ENCODE measurements at regions not wholly inside any gene's neighbourhood (a gene's known extent, or its start where the extent isn't known, plus 50 kb on each side); places are given as distances from the start of the nearest gene placed in this dataset.
A peak's percentile ranks its signal among the peaks of the same experiment; 100 is the strongest.

GRCh38 chr1:208587110-208587509 lies 342.9 kb upstream of the PLXNA2 start:
- Histone ChIP-seq H3K9ac (ENCODE audit: low read length) (no peak overlapping the region), H2BK12ac (ENCODE audit: low read length) (peak overlapping the region; percentile 33), H3K4me2 (ENCODE audit: low read length) (no peak overlapping the region), H3K79me2 (ENCODE audit: control insufficient read depth, insufficient read depth, low read length, poor library complexity) (no peaks in the 10 kb centered on the region), H2BK5ac (ENCODE audit: low read depth, low read length, poor library complexity) (no peak overlapping the region), H3K23ac (ENCODE audit: low read length) (no peak overlapping the region), H3K9me3 (ENCODE audit: insufficient read depth, low read depth, low read length) (no peaks in the 10 kb centered on the region), H2AK5ac (ENCODE audit: low read length) (no peak overlapping the region), H3K18ac (ENCODE audit: low read length) (no peak overlapping the region), H3K36me3 (ENCODE audit: control insufficient read depth in 1 of 2, insufficient read depth in 2 of 2, low read length in 2 of 2) (no peaks in the 10 kb centered on the region), H3K4ac (ENCODE audit: low read depth, low read length) (no peak overlapping the region), H3K27ac (ENCODE audit: low read depth, low read length) (no peak overlapping the region), H3K14ac (ENCODE audit: low read length) (no peak overlapping the region), H2AFZ (ENCODE audit: insufficient read depth, low read length, poor library complexity) (no peak overlapping the region), H4K12ac (ENCODE audit: low read depth, low read length) (no peak overlapping the region), H3K4me3 (ENCODE audit: low read depth, low read length) (no peak overlapping the region), H4K8ac (ENCODE audit: low read depth, low read length) (no peak overlapping the region), H3K27me3 (ENCODE audit: insufficient read depth, low read length) (no peaks in the 10 kb centered on the region), H4K91ac (ENCODE audit: low read depth, low read length) (no peak overlapping the region), H3K79me1 (ENCODE audit: low read length) (no peaks in the 10 kb centered on the region), H3K4me1 (ENCODE audit: control insufficient read depth in 1 of 2, insufficient read depth in 2 of 2, low read length in 2 of 2) (peaks cover 0 to 2% of the 10 kb centered on the region in 2 experiments), H2BK120ac (ENCODE audit: insufficient read depth, low read length, poor library complexity) (no peak overlapping the region)
- WGBS (ENCODE audit: extremely low coverage, insufficient coverage, insufficient read length) = no CpG with 5 or more reads among the region's 2 CpGs
- DNase-seq = no peak

- H3K23ac ChIP-seq (ENCODE audit: low read length) = no peak overlapping the region
- H2BK120ac ChIP-seq (ENCODE audit: insufficient read depth, low read length, poor library complexity) = no peak overlapping the region
- no peak overlapping the region for H4K91ac ChIP-seq (ENCODE audit: low read depth, low read length)
- no peak overlapping the region for H3K4me2 ChIP-seq (ENCODE audit: low read length)
- no peak overlapping the region for H3K27ac ChIP-seq (ENCODE audit: low read depth, low read length)
- no peak overlapping the region for H4K8ac ChIP-seq (ENCODE audit: low read depth, low read length)
- H2BK5ac ChIP-seq (ENCODE audit: low read depth, low read length, poor library complexity) = no peak overlapping the region
- no peaks in the 10 kb centered on the region for H3K36me3 ChIP-seq (ENCODE audit: control insufficient read depth in 1 of 2, insufficient read depth in 2 of 2, low read length in 2 of 2)
- H2AK5ac ChIP-seq (ENCODE audit: low read length) = no peak overlapping the region
- no CpG with 5 or more reads among the region's 2 CpGs for WGBS (ENCODE audit: extremely low coverage, insufficient coverage, insufficient read length)
- H3K4me3 ChIP-seq (ENCODE audit: low read depth, low read length) = no peak overlapping the region
- H3K4me1 ChIP-seq (ENCODE audit: control insufficient read depth in 1 of 2, insufficient read depth in 2 of 2, low read length in 2 of 2) = no peaks in the 10 kb centered on the region
- H3K18ac ChIP-seq (ENCODE audit: low read length) = no peak overlapping the region
- H3K9me3 ChIP-seq (ENCODE audit: insufficient read depth, low read depth, low read length) = no peaks in the 10 kb centered on the region
- H3K9ac ChIP-seq (ENCODE audit: low read length) = no peak overlapping the region
- H2BK12ac ChIP-seq (ENCODE audit: low read length) = no peak overlapping the region
- no peak overlapping the region for H2AFZ ChIP-seq (ENCODE audit: insufficient read depth, low read length, poor library complexity)
- H3K14ac ChIP-seq (ENCODE audit: low read length) = no peak overlapping the region
- no peak for DNase-seq
- no peaks in the 10 kb centered on the region for H3K79me1 ChIP-seq (ENCODE audit: low read length)
- no peaks in the 10 kb centered on the region for H3K79me2 ChIP-seq (ENCODE audit: control insufficient read depth, insufficient read depth, low read length, poor library complexity)
- H3K27me3 ChIP-seq (ENCODE audit: insufficient read depth, low read length) = no peaks in the 10 kb centered on the region
- H3K4ac ChIP-seq (ENCODE audit: low read depth, low read length) = no peak overlapping the region
- no peak overlapping the region for H4K12ac ChIP-seq (ENCODE audit: low read depth, low read length)
Observed at GRCh38 chr1:208593306-208594006, 349.3 kb upstream of the PLXNA2 start.

- Histone ChIP-seq H3K9ac (ENCODE audit: low read length) (no peak overlapping the region), H2BK5ac (ENCODE audit: low read depth, low read length, poor library complexity) (no peak overlapping the region), H2BK120ac (ENCODE audit: insufficient read depth, low read length, poor library complexity) (no peak overlapping the region), H3K23ac (ENCODE audit: low read length) (no peak overlapping the region), H3K27ac (ENCODE audit: low read depth, low read length) (no peak overlapping the region), H3K79me1 (ENCODE audit: low read length) (no peaks in the 10 kb centered on the region), H3K4me3 (ENCODE audit: low read depth, low read length) (no peak overlapping the region), H3K4ac (ENCODE audit: low read depth, low read length) (no peak overlapping the region), H3K36me3 (ENCODE audit: control insufficient read depth in 1 of 2, insufficient read depth in 2 of 2, low read length in 2 of 2) (no peaks in the 10 kb centered on the region), H4K12ac (ENCODE audit: low read depth, low read length) (no peak overlapping the region), H2AFZ (ENCODE audit: insufficient read depth, low read length, poor library complexity) (no peak overlapping the region), H3K4me2 (ENCODE audit: low read length) (no peak overlapping the region), H3K4me1 (ENCODE audit: control insufficient read depth in 1 of 2, insufficient read depth in 2 of 2, low read length in 2 of 2) (no peaks in the 10 kb centered on the region), H3K18ac (ENCODE audit: low read length) (no peak overlapping the region), H3K79me2 (ENCODE audit: control insufficient read depth, insufficient read depth, low read length, poor library complexity) (no peaks in the 10 kb centered on the region), H4K8ac (ENCODE audit: low read depth, low read length) (no peak overlapping the region), H3K27me3 (ENCODE audit: insufficient read depth, low read length) (no peaks in the 10 kb centered on the region), H4K91ac (ENCODE audit: low read depth, low read length) (no peak overlapping the region), H3K14ac (ENCODE audit: low read length) (no peak overlapping the region), H2AK5ac (ENCODE audit: low read length) (no peak overlapping the region), H2BK12ac (ENCODE audit: low read length) (no peak overlapping the region), H3K9me3 (ENCODE audit: insufficient read depth, low read depth, low read length) (no peaks in the 10 kb centered on the region)
- no CpG with 5 or more reads among the region's 3 CpGs for WGBS (ENCODE audit: extremely low coverage, insufficient coverage, insufficient read length)
- no peak for DNase-seq
Observed at GRCh38 chr1:208595236-208595635, 351.1 kb upstream of the PLXNA2 start.

GRCh38 chr1:208595745-208596144 lies 351.6 kb upstream of the PLXNA2 start:
- Histone ChIP-seq H3K79me2 (ENCODE audit: control insufficient read depth, insufficient read depth, low read length, poor library complexity) (no peaks in the 10 kb centered on the region), H3K18ac (ENCODE audit: low read length) (no peak overlapping the region), H2AFZ (ENCODE audit: insufficient read depth, low read length, poor library complexity) (no peak overlapping the region), H3K14ac (ENCODE audit: low read length) (no peak overlapping the region), H3K27me3 (ENCODE audit: insufficient read depth, low read length) (no peaks in the 10 kb centered on the region), H3K23ac (ENCODE audit: low read length) (no peak overlapping the region), H2BK12ac (ENCODE audit: low read length) (no peak overlapping the region), H3K4ac (ENCODE audit: low read depth, low read length) (no peak overlapping the region), H3K9ac (ENCODE audit: low read length) (no peak overlapping the region), H3K27ac (ENCODE audit: low read depth, low read length) (no peak overlapping the region), H3K36me3 (ENCODE audit: control insufficient read depth in 1 of 2, insufficient read depth in 2 of 2, low read length in 2 of 2) (no peaks in the 10 kb centered on the region), H2BK5ac (ENCODE audit: low read depth, low read length, poor library complexity) (no peak overlapping the region), H3K4me2 (ENCODE audit: low read length) (no peak overlapping the region), H3K4me3 (ENCODE audit: low read depth, low read length) (no peak overlapping the region), H4K12ac (ENCODE audit: low read depth, low read length) (no peak overlapping the region), H2AK5ac (ENCODE audit: low read length) (no peak overlapping the region), H4K91ac (ENCODE audit: low read depth, low read length) (no peak overlapping the region), H3K9me3 (ENCODE audit: insufficient read depth, low read depth, low read length) (no peaks in the 10 kb centered on the region), H3K4me1 (ENCODE audit: control insufficient read depth in 1 of 2, insufficient read depth in 2 of 2, low read length in 2 of 2) (no peaks in the 10 kb centered on the region), H4K8ac (ENCODE audit: low read depth, low read length) (no peak overlapping the region), H3K79me1 (ENCODE audit: low read length) (no peaks in the 10 kb centered on the region), H2BK120ac (ENCODE audit: insufficient read depth, low read length, poor library complexity) (no peak overlapping the region)
- no peak for DNase-seq
- WGBS (ENCODE audit: extremely low coverage, insufficient coverage, insufficient read length) = no CpG with 5 or more reads among the region's 4 CpGs
